RWPE2 (cell line): ENCODE measurements at regions not wholly inside any gene's neighbourhood (a gene's known extent, or its start where the extent isn't known, plus 50 kb on each side); places are given as distances from the start of the nearest gene placed in this dataset.

ENCODE experiments used
- ATAC-seq: fragments of 200-7000 bp; cut with Tn5 transposase; 3 replicates; pipeline ENCODE4 v1.9.1; 2021; ENCODE audit warnings: low read depth
- DNase-seq: peaks from one replicate; pipeline ENCODE4 v3.0.0-alpha.2; 2020; ENCODE audit warnings: low spot score
- H3K27ac ChIP-seq: fragments of 450-650 bp; 2 replicates; pipeline ENCODE4 v1.5.1; 2017; ENCODE audit warnings: mild to moderate bottlenecking; ENCODE audit not compliant: poor library complexity, severe bottlenecking
- H3K27me3 ChIP-seq: fragments of 250-450 bp; sonication (Bioruptor Pico); 2 replicates; pipeline ENCODE4 v1.5.1; 2021; ENCODE audit warnings: mild to moderate bottlenecking, moderate library complexity; ENCODE audit not compliant: insufficient read depth, poor library complexity, severe bottlenecking
- H3K36me3 ChIP-seq: fragments of 250-450 bp; sonication (Bioruptor Pico); 2 replicates; pipeline ENCODE4 v1.5.1; 2020; ENCODE audit warnings: low read depth, mild to moderate bottlenecking, moderate library complexity
- H3K4me1 ChIP-seq: fragments of 250-450 bp; sonication (Bioruptor Pico); 2 replicates; pipeline ENCODE4 v1.5.1; 2021; ENCODE audit warnings: mild to moderate bottlenecking, moderate library complexity; ENCODE audit not compliant: insufficient read depth, poor library complexity, severe bottlenecking
- H3K4me3 ChIP-seq: fragments of 250-450 bp; sonication (Bioruptor Pico); 2 replicates; pipeline ENCODE4 v1.5.1; 2021; ENCODE audit warnings: mild to moderate bottlenecking, moderate library complexity; ENCODE audit not compliant: severe bottlenecking
- H3K9me3 ChIP-seq: fragments of 250-450 bp; sonication (Bioruptor Pico); 2 replicates; pipeline ENCODE4 v1.5.1; 2021; ENCODE audit warnings: mild to moderate bottlenecking, moderate library complexity; ENCODE audit not compliant: severe bottlenecking
- TF ChIP-seq, protein P1 (sequence below): fragments of 450-650 bp; IDR thresholded peaks from one replicate; pipeline ENCODE4 v1.5.1; 2017; ENCODE audit warnings: mild to moderate bottlenecking, moderate library complexity; ENCODE audit not compliant: poor library complexity, severe bottlenecking

DNA sequence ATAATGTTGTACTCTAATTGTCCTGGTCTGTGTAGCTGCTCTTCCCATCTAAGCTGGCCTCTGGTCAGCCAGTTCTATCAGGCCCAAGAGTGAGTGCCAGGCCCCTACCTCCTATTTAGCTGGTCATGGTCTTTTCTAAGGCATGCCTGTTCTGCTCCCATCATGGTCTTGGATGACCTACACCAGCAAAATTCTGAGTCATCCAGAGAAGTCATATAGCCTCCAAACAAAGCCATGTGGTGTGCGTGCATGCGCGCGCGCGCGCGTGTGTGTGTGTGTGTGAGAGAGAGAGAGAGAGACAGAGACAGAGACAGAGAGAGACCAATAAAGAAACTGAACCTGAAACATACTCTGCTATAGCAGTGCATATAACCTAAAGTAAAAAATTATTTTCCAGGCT, 254.4 kb downstream of the BRINP2 start:
- Histone ChIP-seq H3K27me3 (no peaks in the 10 kb centered on the region), H3K27ac (no peak overlapping the region), H3K4me3 (no peak overlapping the region), H3K9me3 (no peaks in the 10 kb centered on the region), H3K36me3 (no peaks in the 10 kb centered on the region), H3K4me1 (no peaks in the 10 kb centered on the region)
- TF ChIP-seq, protein P1, sequence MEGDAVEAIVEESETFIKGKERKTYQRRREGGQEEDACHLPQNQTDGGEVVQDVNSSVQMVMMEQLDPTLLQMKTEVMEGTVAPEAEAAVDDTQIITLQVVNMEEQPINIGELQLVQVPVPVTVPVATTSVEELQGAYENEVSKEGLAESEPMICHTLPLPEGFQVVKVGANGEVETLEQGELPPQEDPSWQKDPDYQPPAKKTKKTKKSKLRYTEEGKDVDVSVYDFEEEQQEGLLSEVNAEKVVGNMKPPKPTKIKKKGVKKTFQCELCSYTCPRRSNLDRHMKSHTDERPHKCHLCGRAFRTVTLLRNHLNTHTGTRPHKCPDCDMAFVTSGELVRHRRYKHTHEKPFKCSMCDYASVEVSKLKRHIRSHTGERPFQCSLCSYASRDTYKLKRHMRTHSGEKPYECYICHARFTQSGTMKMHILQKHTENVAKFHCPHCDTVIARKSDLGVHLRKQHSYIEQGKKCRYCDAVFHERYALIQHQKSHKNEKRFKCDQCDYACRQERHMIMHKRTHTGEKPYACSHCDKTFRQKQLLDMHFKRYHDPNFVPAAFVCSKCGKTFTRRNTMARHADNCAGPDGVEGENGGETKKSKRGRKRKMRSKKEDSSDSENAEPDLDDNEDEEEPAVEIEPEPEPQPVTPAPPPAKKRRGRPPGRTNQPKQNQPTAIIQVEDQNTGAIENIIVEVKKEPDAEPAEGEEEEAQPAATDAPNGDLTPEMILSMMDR, result no peak
- DNase-seq, result no peak
- ATAC-seq, result no peak; the same call in 2 of the 3 replicates

DNA sequence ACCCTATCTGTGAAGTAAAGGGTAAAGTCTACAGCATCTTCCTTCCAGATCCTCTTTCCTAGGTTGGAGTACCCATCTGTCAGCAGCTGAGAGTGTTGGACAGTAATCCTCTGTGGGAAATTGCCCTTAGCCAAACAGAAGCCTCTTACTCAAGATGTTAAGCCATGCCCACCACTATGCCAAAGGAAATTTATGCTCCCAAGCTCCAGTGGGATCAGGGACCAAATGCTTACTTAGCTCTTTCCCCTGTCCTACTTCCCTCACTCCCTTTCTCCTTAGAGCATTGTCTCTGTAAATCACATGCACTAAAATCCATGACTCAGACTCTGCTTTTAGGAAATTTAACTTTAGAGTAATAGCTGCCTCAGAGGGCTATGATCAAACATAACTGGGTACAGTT, 254.0 kb downstream of the BRINP2 start:
- TF ChIP-seq, protein P1, result no peak
- H3K9me3 ChIP-seq, result no peaks in the 10 kb centered on the region
- no peaks in the 10 kb centered on the region for H3K36me3 ChIP-seq
- H3K27ac ChIP-seq, result no peak overlapping the region
- H3K4me1 ChIP-seq, result no peaks in the 10 kb centered on the region
- H3K27me3 ChIP-seq, result no peaks in the 10 kb centered on the region
- H3K4me3 ChIP-seq, result no peak overlapping the region
- DNase-seq, result no peak
- no peak; the same call in 2 of the 3 replicates for ATAC-seq

DNA sequence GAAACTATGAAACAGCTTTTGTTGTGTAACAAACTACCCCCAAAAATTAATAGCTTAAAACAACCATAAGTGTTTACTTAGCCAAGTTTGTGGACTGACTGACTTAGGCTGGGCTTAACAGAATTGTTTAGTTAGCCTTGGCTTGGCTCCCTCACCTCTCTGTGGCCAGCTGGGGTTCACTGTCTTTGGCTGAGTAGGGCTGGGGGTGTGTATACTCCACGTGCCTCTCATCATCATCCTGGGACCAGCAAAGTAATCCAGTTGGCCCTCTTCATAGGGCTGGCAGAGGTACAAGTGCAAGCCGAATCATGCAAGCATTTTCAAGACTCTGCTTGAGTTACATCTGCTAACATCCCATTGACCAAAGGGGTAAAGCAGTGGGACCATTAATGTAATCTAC, 252.3 kb downstream of the BRINP2 start:
- no peak for DNase-seq
- no peak overlapping the region for H3K4me3 ChIP-seq
- H3K9me3 ChIP-seq, result no peaks in the 10 kb centered on the region
- no peaks in the 10 kb centered on the region for H3K36me3 ChIP-seq
- H3K27me3 ChIP-seq, result peaks cover 4% of the 10 kb centered on the region
- ATAC-seq, result no peak
- TF ChIP-seq, protein P1, result no peak
- no peaks in the 10 kb centered on the region for H3K4me1 ChIP-seq
- no peak overlapping the region for H3K27ac ChIP-seq

DNA sequence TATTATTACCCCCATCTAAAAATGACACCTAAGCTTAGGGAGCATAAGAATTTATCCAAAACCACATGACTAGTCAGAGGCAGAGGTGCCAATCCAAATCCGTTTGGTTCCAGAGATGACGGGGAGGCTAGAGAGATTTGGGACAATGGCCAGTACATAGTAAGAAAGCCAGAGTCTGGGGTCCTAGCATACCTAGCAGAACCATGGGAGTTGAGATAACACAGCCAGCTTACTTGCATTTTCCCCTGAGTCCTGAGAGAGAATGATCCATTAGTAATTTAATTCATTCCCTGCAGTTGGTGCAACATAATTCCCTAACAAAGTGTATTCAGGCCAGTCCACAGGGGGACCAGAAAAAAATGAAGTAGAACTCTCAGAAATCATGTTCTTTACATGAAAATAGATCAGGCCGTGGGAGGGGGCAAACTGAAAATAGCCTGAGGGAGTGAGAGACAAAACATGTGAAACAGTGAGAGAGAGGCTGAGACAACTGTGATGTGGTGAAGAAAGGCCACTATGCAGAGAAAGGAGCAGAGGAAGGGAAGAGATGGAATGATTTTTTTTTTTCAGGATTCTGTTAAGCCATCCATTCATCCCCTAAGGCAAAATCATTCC, 243.3 kb downstream of the BRINP2 start:
- H3K4me1 ChIP-seq, result no peaks in the 10 kb centered on the region
- no peaks in the 10 kb centered on the region for H3K9me3 ChIP-seq
- no peak overlapping the region for H3K27ac ChIP-seq
- no peaks in the 10 kb centered on the region for H3K36me3 ChIP-seq
- no peak for DNase-seq
- no peak for ATAC-seq
- no peak overlapping the region for H3K4me3 ChIP-seq
- peaks cover 9% of the 10 kb centered on the region for H3K27me3 ChIP-seq
- TF ChIP-seq, protein P1, result no peak

DNA sequence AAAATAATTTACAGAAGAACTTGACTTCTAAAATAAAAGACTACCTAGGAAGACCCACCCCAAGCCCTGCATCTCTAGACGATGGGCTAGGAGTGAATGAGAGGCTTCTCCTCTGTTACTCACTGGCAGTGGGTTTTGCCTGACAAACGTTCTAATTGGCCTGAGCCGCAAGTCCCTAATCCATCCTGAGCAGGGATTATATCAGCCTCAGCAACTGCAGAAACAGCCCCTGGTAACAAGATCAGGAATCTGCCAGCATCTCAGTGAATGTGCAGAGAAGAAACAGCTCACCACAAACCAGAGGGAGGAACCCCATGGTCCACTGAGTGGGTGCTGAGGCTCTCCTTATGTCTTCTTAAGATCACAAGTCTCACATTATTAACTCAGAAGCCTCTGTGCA, 240.6 kb downstream of the BRINP2 start:
- H3K4me1 ChIP-seq, result no peaks in the 10 kb centered on the region
- no peaks in the 10 kb centered on the region for H3K9me3 ChIP-seq
- H3K27me3 ChIP-seq, result peaks cover 9% of the 10 kb centered on the region
- H3K36me3 ChIP-seq, result no peaks in the 10 kb centered on the region
- TF ChIP-seq, protein P1, result no peak
- ATAC-seq (no peak), DNase-seq (no peak)
- no peak overlapping the region for H3K4me3 ChIP-seq
- H3K27ac ChIP-seq, result no peak overlapping the region
